HG03460 (cell line): ENCODE measurements at regions not wholly inside any gene's neighbourhood (a gene's known extent, or its start where the extent isn't known, plus 50 kb on each side); places are given as distances from the start of the nearest gene placed in this dataset.
"Not testable (repeated sequence)": the region's sequence is repeated elsewhere in the genome, so short reads cannot be mapped to it uniquely, and the experiment has no call there.

Source experiments
- ATAC-seq: cut with Tn5 transposase; IDR thresholded peaks from one replicate; pipeline ENCODE4 v1.9.1; 2021; ENCODE audit not compliant: unreplicated experiment

- ATAC-seq = no peak
Observed at GRCh38 chr2:187985195-187985594, 306.5 kb upstream of the GULP1 start.

- no peak for ATAC-seq
Observed at GRCh38 chr2:187985923-187986322, 305.8 kb upstream of the GULP1 start.

DNA sequence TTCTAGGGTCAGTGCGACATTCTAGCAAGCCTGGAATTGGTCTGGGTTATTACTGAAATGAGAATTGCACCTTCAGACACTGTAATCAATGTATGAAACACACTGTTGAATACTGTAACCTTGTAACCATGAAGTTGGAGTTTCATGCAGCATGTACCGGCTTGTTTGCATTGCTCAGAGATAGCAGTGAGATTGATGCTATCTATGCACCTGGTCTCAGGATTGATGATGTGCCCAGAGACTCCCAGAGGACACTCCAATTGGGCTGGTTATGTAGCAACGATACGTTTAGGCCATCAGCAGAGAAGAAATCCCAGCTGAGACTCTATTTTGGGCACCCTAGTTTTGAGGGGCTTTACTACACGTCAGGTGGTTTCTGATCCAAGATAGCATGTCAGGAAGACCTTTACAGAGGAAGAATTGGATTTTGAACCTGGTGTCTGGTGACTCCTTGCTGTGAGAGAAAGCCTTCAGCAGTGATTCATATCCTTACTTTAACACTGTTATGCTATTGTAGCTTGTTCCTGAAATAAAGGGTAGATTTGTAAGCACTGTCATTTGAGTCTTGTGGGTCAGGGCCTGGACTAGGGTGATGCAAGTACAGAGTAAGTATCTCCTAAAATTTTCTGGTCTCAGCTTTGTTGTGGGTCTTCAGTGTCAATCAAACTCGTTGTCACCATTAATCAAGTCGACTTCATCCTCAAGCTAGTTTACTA lies 305.1 kb upstream of the GULP1 start:
- ATAC-seq = no peak

DNA sequence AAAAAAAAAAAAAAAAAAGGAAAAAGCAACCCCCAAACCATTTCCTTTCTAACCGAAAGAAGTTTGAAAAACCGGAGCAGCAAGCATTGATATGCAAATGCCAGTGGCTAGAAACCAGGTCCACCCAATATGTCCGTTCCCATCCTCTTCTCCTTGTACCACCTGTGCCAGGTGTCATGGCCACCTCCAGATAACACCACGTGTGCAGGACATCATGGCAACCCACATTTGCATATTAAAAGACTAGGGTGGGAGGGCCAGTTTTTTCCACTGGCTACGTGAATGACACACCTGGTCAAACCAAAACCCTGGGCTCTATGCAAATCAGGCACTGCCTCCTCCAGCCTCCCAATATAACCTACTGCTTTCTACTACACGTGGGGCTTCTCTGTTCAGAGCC lies 303.3 kb upstream of the GULP1 start:
- no peak for ATAC-seq

DNA sequence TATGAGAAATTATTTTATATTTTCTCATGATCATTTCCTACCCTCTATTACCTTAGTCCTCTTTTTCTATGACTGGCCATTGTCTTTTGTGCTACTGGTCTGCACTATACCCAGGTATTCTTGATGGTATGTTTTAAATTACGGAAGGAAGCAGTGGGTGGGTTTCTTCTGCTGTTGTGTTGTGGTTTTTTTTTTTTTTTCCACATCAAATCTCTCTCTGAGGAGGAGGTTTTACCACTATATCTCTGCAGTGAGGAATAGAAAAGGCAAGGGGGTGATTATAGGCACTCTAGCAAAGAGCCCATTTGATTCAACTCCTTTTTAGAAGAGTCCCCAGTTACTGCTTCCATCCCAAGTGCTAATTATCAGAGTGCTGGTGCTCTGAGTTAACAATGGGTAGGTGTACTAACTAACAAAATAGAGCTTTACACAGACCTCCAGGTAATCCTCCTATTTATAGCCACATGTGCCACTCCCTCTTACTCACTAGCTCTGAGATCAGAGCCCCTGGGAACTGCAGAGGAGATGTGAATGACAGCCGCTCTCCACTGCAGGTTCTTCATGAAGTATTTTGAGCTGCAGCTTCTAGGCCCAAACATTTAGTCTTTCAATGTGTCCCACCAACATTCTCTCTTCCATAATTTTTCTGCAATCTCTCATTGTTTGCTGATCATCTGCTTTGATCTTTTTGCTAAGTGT lies 301.6 kb upstream of the GULP1 start:
- no peak for ATAC-seq

GRCh38 chr2:187991389-187991788 lies 300.3 kb upstream of the GULP1 start:
- ATAC-seq = no peak

DNA sequence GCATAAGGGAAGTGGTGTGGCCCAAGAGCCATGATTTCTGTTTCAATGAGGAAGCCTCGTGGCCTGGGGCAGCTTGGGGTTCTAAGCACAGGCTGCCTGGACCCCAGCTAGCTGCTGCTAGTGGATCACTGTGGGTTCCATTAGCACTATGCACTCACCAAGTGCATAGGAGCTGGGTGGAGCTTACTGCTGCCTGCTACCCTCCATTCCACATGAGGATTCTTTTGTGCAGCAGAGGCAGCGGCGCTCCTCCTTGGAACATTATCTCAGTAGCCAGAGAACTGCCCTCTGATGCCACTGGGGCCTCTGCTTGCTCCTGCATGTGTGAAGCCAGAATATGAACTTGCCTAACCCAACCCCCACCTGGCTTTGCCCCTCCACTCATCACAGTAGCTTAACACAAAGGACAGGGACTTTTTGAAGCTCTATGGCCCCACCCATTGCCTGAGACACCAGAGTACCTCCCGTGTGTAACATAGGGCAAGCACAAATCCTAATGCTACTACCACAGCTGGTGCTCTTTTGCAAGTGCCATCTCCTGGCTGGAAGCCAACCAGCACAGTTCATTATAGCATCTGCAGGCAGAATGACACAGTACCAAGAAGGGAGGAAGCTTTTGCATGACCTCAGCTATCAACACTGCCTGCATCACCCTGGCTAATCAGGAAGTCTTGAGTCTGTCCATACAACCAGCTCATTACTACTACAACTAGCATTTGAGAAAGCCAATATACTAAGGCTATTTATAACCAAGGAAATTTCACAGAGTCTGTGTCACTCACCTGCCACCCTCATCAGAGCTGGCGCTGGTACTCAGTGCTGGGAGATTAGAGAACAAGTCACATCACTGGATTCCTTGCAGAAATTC lies 297.0 kb upstream of the GULP1 start:
- no peak for ATAC-seq

DNA sequence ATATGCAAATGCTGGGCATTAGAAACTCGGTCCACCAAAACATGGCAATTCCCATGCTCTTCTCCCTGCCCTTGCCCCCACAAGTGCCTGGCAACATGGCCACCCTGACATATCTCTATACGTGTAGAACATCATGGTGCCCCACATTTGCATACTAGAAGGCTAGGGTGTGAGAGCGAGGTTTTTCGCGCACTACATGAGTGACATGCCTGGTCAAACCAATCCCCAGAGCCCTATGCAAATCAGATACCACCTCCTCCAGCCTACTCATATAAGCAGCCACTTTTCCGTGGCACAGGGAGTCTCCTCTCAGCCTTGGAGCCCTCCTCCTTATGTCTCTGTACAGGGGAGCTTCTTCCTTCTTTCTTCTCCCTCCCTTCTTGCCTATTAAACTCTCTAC lies 296.1 kb upstream of the GULP1 start:
- no peak for ATAC-seq

DNA sequence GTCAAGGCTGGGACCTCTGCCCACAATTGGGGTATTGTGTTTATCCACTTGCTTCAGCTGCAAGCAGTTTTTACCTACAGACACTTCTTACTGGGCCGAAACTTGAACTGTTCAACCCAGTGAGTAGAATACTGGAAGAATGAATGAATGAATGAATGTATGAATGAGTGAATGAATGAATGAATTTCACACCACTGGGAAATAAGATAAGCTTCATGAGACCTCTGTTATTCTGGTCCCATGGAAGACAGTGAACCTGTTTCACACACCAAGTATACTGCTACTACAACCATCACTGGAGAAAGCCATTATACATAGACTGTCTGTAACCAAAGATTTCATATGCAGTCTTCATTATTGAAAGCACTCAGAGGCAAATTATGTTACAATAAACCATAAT lies 295.0 kb upstream of the GULP1 start:
- ATAC-seq = no peak

- ATAC-seq = no peak
Observed at GRCh38 chr2:188000189-188000588, 291.5 kb upstream of the GULP1 start.

- no peak for ATAC-seq
Observed at GRCh38 chr2:188003800-188004199, 287.9 kb upstream of the GULP1 start.

DNA sequence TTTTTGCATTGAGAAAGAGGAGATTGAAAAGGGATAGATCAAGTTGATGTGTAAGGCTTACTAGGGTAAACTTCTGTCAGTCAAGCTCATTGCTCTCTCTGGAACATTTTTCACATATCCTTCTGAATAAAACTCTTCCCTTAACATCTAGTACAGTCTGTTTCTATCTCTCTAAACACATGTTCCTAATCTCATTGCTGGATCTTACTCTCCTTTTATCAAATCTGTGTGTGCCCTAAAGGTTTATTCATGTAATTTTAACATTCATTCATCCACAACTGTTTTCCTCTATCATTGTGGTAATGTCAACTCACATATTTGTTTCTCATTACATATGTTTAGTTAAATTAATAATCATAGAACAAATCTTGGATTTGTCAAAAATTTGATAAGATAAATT lies 277.9 kb upstream of the GULP1 start:
- ATAC-seq = no peak

GRCh38 chr2:188016917-188017316 lies 274.8 kb upstream of the GULP1 start:
- no peak for ATAC-seq

DNA sequence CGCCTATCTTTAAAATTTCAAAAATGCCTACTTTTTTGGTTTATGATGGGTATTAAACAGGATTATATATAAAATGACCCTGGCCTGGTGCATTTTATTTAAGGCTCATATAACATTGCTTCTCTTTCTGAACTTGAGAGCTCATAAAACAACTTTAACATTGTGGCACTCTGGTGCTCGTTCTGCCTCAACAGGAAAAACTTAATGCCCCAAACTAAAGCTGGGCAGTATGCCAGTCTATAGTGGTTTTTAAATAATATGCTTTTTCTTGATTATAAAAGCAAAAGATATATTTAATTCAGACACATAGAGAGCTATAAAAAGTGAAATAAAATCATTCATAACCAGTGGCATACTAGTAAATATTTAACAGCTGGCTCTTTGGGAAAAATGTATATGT lies 269.3 kb upstream of the GULP1 start:
- no peak for ATAC-seq

GRCh38 chr2:188023035-188023434 lies 268.6 kb upstream of the GULP1 start:
- ATAC-seq = no peak

GRCh38 chr2:188024811-188025210 lies 266.9 kb upstream of the GULP1 start:
- no peak for ATAC-seq

- no peak for ATAC-seq
Observed at GRCh38 chr2:188028739-188029138, 262.9 kb upstream of the GULP1 start.

- ATAC-seq = no peak
Observed at GRCh38 chr2:188032306-188032705, 259.4 kb upstream of the GULP1 start.

GRCh38 chr2:188032786-188033185 lies 258.9 kb upstream of the GULP1 start:
- ATAC-seq = no peak

GRCh38 chr2:188033240-188033639 lies 258.4 kb upstream of the GULP1 start:
- ATAC-seq = not testable (repeated sequence)

GRCh38 chr2:188034102-188034501 lies 257.6 kb upstream of the GULP1 start:
- ATAC-seq = not testable (repeated sequence)

- ATAC-seq = not testable (repeated sequence)
Observed at GRCh38 chr2:188035377-188035776, 256.3 kb upstream of the GULP1 start.
